SK-N-MC (cell line): ENCODE measurements at regions not wholly inside any gene's neighbourhood (a gene's known extent, or its start where the extent isn't known, plus 50 kb on each side); places are given as distances from the start of the nearest gene placed in this dataset.

Experiments used
- EZH2 ChIP-seq: fragments of 200-600 bp; sonication (generic); IDR thresholded peaks from one replicate; pipeline ENCODE4 v1.6.1; 2017; ENCODE audit warnings: antibody characterized with exemption
- POLR2AphosphoS5 ChIP-seq: IDR thresholded peaks from 2 replicates; pipeline ENCODE4 v1.6.1; 2012; ENCODE audit warnings: mild to moderate bottlenecking, low read depth, low read length, borderline replicate concordance

DNA sequence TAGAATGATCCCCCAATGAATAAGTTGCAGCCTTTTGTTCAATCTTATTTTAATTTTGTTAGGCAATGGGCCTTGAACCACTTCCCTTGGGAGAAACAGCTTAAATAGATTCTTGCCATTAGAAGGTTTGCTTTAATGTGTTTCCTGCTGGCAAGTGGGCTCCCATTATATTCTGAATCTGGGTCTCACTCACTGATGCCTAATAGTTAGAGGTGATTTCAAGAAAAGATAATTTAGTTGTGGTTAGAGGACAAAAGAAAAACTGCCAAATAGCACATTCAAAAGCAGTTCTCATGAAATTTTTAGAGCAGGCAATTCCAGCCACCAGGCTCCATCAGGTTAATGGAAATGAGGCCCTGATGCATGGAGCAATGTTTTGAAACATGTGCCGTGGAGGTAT, 362.6 kb upstream of the CHORDC1 start:
- no peak for TF ChIP-seq POLR2AphosphoS5
- TF ChIP-seq EZH2: no peak
